Osteocyte (in vitro differentiated cells): ENCODE measurements at regions not wholly inside any gene's neighbourhood (a gene's known extent, or its start where the extent isn't known, plus 50 kb on each side); places are given as distances from the start of the nearest gene placed in this dataset.
A peak's percentile ranks its signal among the peaks of the same experiment; 100 is the strongest.

Experiments
- DNase-seq: peaks from one replicate; pipeline ENCODE4 v3.0.0; 2021; ENCODE audit warnings: mixed read lengths; ENCODE audit not compliant: unreplicated experiment; ENCODE audit errors: extremely low spot score
- H3K27ac Mint-ChIP-seq: one replicate; pipeline ENCODE4 v1.8.0; 2021; ENCODE audit warnings: mild to moderate bottlenecking, mixed read lengths; ENCODE audit not compliant: unreplicated experiment
- H3K27me3 Mint-ChIP-seq: one replicate; pipeline ENCODE4 v1.8.0; 2021; ENCODE audit warnings: mixed read lengths; ENCODE audit not compliant: unreplicated experiment
- H3K36me3 Mint-ChIP-seq: one replicate; pipeline ENCODE4 v1.8.0; 2021; ENCODE audit warnings: mixed read lengths; ENCODE audit not compliant: unreplicated experiment
- H3K4me1 Mint-ChIP-seq: one replicate; pipeline ENCODE4 v1.8.0; 2021; ENCODE audit warnings: mixed read lengths; ENCODE audit not compliant: unreplicated experiment
- H3K4me3 Mint-ChIP-seq: one replicate; pipeline ENCODE4 v1.8.0; 2021; ENCODE audit warnings: mild to moderate bottlenecking, moderate library complexity, mixed read lengths; ENCODE audit not compliant: unreplicated experiment
- H3K9me3 Mint-ChIP-seq: one replicate; pipeline ENCODE4 v1.8.0; 2021; ENCODE audit warnings: mixed read lengths; ENCODE audit not compliant: unreplicated experiment
- TF ChIP-seq, protein P1 (sequence below): fragments of 200-600 bp; sonication (generic); IDR thresholded peaks from 2 replicates; pipeline ENCODE4 v1.5.0; 2021; ENCODE audit warnings: antibody characterized with exemption, mild to moderate bottlenecking, moderate library complexity

DNA sequence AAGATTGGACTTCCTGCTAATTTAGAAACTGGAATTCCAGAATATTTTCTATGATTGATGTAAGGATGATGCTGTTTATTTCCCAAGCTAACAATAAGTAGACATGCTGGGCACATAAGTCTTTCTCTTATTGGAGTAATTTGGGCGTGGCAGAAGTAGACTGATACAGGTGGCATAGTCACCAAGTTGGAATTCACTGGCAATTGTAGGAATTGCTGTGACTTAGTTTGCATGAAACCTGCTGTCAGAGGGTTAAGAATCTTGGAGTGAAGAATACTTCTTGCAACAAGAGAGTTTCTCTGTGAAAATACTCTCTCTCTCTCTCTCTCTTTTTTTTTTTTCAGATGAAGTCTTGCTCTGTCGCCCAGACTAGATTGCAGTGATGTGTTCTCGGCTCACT, 569.7 kb downstream of the REEP3 start:
- H3K27ac Mint-ChIP-seq: no peak overlapping the region
- TF ChIP-seq, protein P1, sequence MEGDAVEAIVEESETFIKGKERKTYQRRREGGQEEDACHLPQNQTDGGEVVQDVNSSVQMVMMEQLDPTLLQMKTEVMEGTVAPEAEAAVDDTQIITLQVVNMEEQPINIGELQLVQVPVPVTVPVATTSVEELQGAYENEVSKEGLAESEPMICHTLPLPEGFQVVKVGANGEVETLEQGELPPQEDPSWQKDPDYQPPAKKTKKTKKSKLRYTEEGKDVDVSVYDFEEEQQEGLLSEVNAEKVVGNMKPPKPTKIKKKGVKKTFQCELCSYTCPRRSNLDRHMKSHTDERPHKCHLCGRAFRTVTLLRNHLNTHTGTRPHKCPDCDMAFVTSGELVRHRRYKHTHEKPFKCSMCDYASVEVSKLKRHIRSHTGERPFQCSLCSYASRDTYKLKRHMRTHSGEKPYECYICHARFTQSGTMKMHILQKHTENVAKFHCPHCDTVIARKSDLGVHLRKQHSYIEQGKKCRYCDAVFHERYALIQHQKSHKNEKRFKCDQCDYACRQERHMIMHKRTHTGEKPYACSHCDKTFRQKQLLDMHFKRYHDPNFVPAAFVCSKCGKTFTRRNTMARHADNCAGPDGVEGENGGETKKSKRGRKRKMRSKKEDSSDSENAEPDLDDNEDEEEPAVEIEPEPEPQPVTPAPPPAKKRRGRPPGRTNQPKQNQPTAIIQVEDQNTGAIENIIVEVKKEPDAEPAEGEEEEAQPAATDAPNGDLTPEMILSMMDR: no peak
- H3K4me1 Mint-ChIP-seq: peaks cover 19% of the 10 kb centered on the region
- DNase-seq: no peak
- H3K9me3 Mint-ChIP-seq: no peaks in the 10 kb centered on the region
- no peaks in the 10 kb centered on the region for H3K27me3 Mint-ChIP-seq
- no peaks in the 10 kb centered on the region for H3K36me3 Mint-ChIP-seq
- no peak overlapping the region for H3K4me3 Mint-ChIP-seq

DNA sequence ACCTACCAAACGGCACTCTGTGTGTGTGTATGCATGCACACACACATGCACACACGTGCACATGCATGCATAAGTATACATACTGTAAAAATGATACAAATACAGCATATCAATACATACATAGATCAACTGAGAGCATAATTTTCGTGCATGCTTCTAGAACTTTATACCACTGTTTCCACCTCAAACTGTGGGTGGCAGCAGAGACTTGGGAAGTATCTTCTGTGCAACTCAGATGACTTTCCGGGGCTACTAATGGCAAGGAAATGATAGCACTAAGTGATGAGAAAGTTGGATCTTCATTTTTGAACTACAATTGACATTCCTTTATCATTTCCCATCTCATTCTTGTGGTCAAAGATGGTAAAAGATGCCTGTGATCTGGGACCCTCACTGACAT, 570.7 kb downstream of the REEP3 start:
- Mint-ChIP-seq H3K27me3 (no peaks in the 10 kb centered on the region), H3K27ac (no peak overlapping the region), H3K4me3 (no peak overlapping the region), H3K9me3 (no peaks in the 10 kb centered on the region), H3K4me1 (peaks cover 19% of the 10 kb centered on the region), H3K36me3 (no peaks in the 10 kb centered on the region)
- TF ChIP-seq, protein P1: peak; percentile 70
- no peak for DNase-seq

DNA sequence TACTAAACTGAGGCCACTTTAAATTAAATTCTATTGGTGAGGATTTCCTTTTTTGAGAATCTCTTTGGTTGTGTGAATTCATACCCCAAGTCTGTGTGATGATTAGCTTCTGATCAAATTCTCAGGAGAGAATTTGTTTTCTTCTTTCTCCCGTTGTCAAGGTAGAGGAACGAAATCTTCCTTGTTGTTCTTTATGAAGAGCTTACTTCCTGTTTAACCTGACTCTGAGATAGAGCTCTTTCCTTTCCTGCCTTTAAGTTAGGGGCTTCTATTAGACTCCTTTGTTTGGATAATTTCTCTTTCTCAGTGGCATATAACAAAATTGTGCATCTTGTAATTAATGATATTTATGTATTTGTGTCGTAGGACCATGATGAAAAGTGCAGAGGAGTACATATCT, 572.1 kb downstream of the REEP3 start:
- DNase-seq: no peak
- Mint-ChIP-seq H3K27me3 (no peaks in the 10 kb centered on the region), H3K9me3 (no peaks in the 10 kb centered on the region), H3K4me1 (peaks cover 19% of the 10 kb centered on the region), H3K36me3 (no peaks in the 10 kb centered on the region), H3K4me3 (no peak overlapping the region), H3K27ac (no peak overlapping the region)
- TF ChIP-seq, protein P1: no peak

DNA sequence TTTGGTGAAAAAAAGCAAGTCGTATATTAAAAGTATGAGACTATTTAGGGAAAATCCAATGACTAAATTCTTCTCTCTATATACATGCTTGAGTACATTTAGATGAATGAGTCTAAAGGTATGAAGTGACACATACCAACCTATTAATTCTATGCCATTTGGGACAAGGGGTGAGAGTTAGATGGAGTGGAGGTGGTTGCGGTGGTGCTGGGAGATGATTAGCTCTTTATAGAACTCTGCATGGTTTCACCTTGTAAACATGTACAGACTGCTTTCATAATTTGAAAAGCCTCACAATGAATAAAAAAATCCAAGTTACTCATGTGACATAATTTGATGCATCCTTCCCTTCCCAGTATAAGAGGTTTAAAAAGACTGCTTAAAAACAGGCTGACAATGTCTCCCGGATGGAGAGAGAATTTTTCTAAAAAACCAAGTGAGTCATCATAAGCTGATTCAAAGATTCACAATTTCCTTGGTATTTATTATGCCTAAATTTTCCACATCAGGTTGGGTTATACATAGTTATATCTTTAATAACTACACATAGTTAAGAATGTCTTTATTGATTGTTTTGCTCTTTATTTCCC, 572.8 kb downstream of the REEP3 start:
- no peaks in the 10 kb centered on the region for H3K27me3 Mint-ChIP-seq
- H3K36me3 Mint-ChIP-seq: no peaks in the 10 kb centered on the region
- H3K4me1 Mint-ChIP-seq: peaks cover 19% of the 10 kb centered on the region
- H3K27ac Mint-ChIP-seq: no peak overlapping the region
- DNase-seq: no peak
- H3K9me3 Mint-ChIP-seq: no peaks in the 10 kb centered on the region
- H3K4me3 Mint-ChIP-seq: no peak overlapping the region
- TF ChIP-seq, protein P1: no peak

DNA sequence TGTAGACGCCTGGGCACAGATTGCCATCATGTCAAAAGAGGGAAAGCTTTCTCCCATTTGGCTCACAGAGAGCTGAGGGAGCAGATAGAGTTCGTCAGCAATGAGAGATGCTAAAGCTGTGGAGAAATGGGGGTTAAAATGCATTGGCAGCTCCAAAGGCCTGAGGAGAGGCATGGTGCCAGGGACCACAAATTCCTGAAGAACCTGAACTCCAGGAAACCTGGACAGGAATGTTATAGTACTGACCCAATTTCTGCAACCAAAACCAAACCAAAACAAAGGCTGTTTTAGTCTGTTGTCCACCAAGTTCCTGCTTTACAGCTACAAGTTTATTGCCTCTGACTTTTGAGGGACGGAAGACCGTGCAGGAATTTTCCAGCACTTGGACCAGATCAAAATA, 575.7 kb downstream of the REEP3 start:
- Mint-ChIP-seq H3K9me3 (no peaks in the 10 kb centered on the region), H3K4me1 (peaks cover 15% of the 10 kb centered on the region), H3K27ac (no peak overlapping the region), H3K4me3 (no peak overlapping the region), H3K36me3 (no peaks in the 10 kb centered on the region), H3K27me3 (no peaks in the 10 kb centered on the region)
- TF ChIP-seq, protein P1: no peak
- no peak for DNase-seq
